Breast epithelium (tissue), 3 donors: ENCODE measurements at regions not wholly inside any gene's neighbourhood (a gene's known extent, or its start where the extent isn't known, plus 50 kb on each side); places are given as distances from the start of the nearest gene placed in this dataset.

Experiments used
- POLR2A ChIP-seq: fragments of 450-650 bp; IDR thresholded peaks from one replicate; pipeline ENCODE4 v1.6.1; 2016; ENCODE audit warnings: antibody characterized with exemption, mild to moderate bottlenecking, moderate library complexity
- POLR2AphosphoS5 ChIP-seq, 3 donors: sonication (generic); formaldehyde crosslinking; IDR thresholded peaks; one replicate each; pipeline ENCODE4 v1.6.1; 2017; ENCODE audit warnings: antibody characterized with exemption in 3 of 3
- TF ChIP-seq, protein P1 (sequence below), 3 donors: fragments of 450-650 bp; IDR thresholded peaks; one replicate each; pipeline ENCODE4 v1.5.1; 2016 to 2017; ENCODE audit warnings: antibody characterized with exemption in 3 of 3, mild to moderate bottlenecking in 3 of 3, moderate library complexity in 3 of 3

DNA sequence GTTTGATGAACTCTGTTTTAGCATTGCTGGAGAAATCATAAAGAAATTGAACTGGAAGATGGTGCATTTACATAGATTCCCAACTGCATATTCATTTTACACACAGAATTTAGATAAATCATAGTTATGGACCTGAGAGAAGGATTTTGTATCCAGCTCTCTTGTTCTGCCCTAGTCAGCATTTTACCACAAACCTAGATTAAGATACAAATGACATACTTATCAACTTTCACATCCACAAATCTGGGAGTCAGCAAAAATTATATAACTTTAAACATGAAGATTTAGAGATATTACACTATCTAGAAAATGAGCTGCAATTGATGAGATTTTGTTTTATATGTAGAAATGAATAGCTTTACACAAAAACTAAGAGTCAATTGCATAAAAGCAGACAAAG, 632.8 kb downstream of the IGSF11 start:
- TF ChIP-seq, protein P1, sequence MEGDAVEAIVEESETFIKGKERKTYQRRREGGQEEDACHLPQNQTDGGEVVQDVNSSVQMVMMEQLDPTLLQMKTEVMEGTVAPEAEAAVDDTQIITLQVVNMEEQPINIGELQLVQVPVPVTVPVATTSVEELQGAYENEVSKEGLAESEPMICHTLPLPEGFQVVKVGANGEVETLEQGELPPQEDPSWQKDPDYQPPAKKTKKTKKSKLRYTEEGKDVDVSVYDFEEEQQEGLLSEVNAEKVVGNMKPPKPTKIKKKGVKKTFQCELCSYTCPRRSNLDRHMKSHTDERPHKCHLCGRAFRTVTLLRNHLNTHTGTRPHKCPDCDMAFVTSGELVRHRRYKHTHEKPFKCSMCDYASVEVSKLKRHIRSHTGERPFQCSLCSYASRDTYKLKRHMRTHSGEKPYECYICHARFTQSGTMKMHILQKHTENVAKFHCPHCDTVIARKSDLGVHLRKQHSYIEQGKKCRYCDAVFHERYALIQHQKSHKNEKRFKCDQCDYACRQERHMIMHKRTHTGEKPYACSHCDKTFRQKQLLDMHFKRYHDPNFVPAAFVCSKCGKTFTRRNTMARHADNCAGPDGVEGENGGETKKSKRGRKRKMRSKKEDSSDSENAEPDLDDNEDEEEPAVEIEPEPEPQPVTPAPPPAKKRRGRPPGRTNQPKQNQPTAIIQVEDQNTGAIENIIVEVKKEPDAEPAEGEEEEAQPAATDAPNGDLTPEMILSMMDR (IDR thresholded peaks at IDR 0.05), result no peak
- no peak for TF ChIP-seq POLR2A
- TF ChIP-seq POLR2AphosphoS5 (IDR thresholded peaks at IDR 0.05), result no peak
